PC-3 (cell line): ENCODE measurements at regions not wholly inside any gene's neighbourhood (a gene's known extent, or its start where the extent isn't known, plus 50 kb on each side); places are given as distances from the start of the nearest gene placed in this dataset.

Source experiments
- EZH2 ChIP-seq: fragments of 300-600 bp; sonication (generic); IDR thresholded peaks from one replicate; pipeline ENCODE4 v1.6.1; 2017; ENCODE audit warnings: antibody characterized with exemption, mild to moderate bottlenecking, low read length; ENCODE audit not compliant: unreplicated experiment
- EZH2phosphoT487 ChIP-seq: fragments of 300-600 bp; sonication (generic); IDR thresholded peaks from 2 replicates; pipeline ENCODE4 v1.6.1; 2018; ENCODE audit warnings: mild to moderate bottlenecking, antibody characterized with exemption, low read length, borderline replicate concordance
- TF ChIP-seq, protein P1 (sequence below): fragments of 300-600 bp; sonication (generic); conservative IDR thresholded peaks from 2 replicates; pipeline ENCODE4 v1.5.1; 2017; ENCODE audit warnings: antibody characterized with exemption, low read depth, mild to moderate bottlenecking, low read length

DNA sequence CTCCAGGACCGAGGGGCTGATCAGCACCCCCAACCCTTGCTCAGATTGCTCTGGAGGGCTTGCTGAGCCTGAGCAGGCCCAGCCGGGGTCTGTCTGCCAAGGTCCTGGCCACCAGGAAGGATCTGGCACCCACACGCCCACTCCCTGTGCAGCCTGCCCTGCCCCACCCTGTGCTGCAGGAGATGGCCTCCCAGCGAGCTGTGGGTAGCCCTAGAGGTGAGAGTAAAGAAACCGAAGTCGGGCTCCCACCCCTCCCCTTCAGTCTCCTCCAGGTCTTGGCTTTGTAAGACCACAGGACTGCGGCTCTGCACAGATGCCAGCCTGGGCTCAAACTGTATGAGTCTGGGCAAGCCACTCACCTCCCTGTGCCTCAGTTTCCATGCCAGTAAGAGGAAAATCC, 307.8 kb downstream of the BCL11B start:
- TF ChIP-seq, protein P1, sequence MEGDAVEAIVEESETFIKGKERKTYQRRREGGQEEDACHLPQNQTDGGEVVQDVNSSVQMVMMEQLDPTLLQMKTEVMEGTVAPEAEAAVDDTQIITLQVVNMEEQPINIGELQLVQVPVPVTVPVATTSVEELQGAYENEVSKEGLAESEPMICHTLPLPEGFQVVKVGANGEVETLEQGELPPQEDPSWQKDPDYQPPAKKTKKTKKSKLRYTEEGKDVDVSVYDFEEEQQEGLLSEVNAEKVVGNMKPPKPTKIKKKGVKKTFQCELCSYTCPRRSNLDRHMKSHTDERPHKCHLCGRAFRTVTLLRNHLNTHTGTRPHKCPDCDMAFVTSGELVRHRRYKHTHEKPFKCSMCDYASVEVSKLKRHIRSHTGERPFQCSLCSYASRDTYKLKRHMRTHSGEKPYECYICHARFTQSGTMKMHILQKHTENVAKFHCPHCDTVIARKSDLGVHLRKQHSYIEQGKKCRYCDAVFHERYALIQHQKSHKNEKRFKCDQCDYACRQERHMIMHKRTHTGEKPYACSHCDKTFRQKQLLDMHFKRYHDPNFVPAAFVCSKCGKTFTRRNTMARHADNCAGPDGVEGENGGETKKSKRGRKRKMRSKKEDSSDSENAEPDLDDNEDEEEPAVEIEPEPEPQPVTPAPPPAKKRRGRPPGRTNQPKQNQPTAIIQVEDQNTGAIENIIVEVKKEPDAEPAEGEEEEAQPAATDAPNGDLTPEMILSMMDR: no peak
- no peak for TF ChIP-seq EZH2
- no peak for TF ChIP-seq EZH2phosphoT487
